IMR-90 (cell line): ENCODE measurements at regions not wholly inside any gene's neighbourhood (a gene's known extent, or its start where the extent isn't known, plus 50 kb on each side); places are given as distances from the start of the nearest gene placed in this dataset.

Experiments
- ATAC-seq: fragments of 200-7000 bp; cut with Tn5 transposase; 2 replicates; pipeline ENCODE4 v1.9.1; 2020; ENCODE audit warnings: low read depth, mild to moderate bottlenecking, moderate library complexity
- BruUV-seq: library from RNA; stranded (reverse); fragments of 400-500 nt; replicated peaks from 2 replicates; lab custom pipeline; 2021; lab: Mats Ljungman, UMichigan
- CTCF ChIA-PET: fragments of 300-600 bp; formaldehyde crosslinking; extraction: SDS; loops from one replicate; lab custom pipeline; 2021; ENCODE audit warnings: antibody characterized with exemption; lab: Yijun Ruan, JAX
- POLR2A ChIA-PET: fragments of 300-600 bp; sonication (Branson Sonifier 250); formaldehyde crosslinking; loops from one replicate; lab custom pipeline; 2022; ENCODE audit warnings: antibody characterized with exemption; ENCODE audit not compliant: unreplicated experiment; lab: Charles Lee
- DNase-seq: peaks from one replicate; pipeline ENCODE4 v3.0.0; 2013
- H2AFZ ChIP-seq: replicated peaks from 2 replicates; pipeline ENCODE3; 2013; ENCODE audit warnings: low read length, mild to moderate bottlenecking; ENCODE audit not compliant: poor library complexity
- H2AK5ac ChIP-seq: 2 replicates; pipeline ENCODE4 v1.6.1; 2013; ENCODE audit warnings: low read depth, low read length, inconsistent platforms
- H2AK9ac ChIP-seq: replicated peaks from 2 replicates; pipeline ENCODE3; 2013; ENCODE audit warnings: mild to moderate bottlenecking, low read depth, low read length, moderate library complexity; ENCODE audit not compliant: poor library complexity
- H2BK120ac ChIP-seq: 2 replicates; pipeline ENCODE4 v1.6.1; 2013; ENCODE audit warnings: low read depth, low read length, inconsistent platforms
- H2BK15ac ChIP-seq: 3 replicates; pipeline ENCODE4 v1.6.1; 2013; ENCODE audit warnings: low read depth, low read length, inconsistent platforms
- H2BK20ac ChIP-seq: 2 replicates; pipeline ENCODE4 v1.6.1; 2013; ENCODE audit warnings: low read depth, mild to moderate bottlenecking, inconsistent platforms, low read length, moderate library complexity
- H2BK5ac ChIP-seq: 2 replicates; pipeline ENCODE4 v1.6.1; 2013; ENCODE audit warnings: mild to moderate bottlenecking, low read depth, low read length, inconsistent platforms; ENCODE audit not compliant: poor library complexity, severe bottlenecking
- H3K14ac ChIP-seq: replicated peaks from 2 replicates; pipeline ENCODE4 v1.6.1; 2013; ENCODE audit warnings: low read depth, low read length, inconsistent platforms
- H3K18ac ChIP-seq: 2 replicates; pipeline ENCODE4 v1.6.1; 2013; ENCODE audit warnings: low read depth, low read length, control low read depth
- H3K23ac ChIP-seq: 2 replicates; pipeline ENCODE4 v1.6.1; 2013; ENCODE audit warnings: low read depth, low read length, inconsistent platforms
- H3K27ac ChIP-seq: 2 replicates; pipeline ENCODE4 v1.5.1; 2013; ENCODE audit warnings: mild to moderate bottlenecking, control low read depth, low read length; ENCODE audit not compliant: insufficient read depth
- H3K27me3 ChIP-seq: 2 replicates; pipeline ENCODE4 v1.6.1; 2013; ENCODE audit warnings: low read length; ENCODE audit not compliant: control insufficient read depth, insufficient read depth
- H3K36me3 ChIP-seq: 2 replicates; pipeline ENCODE4 v1.6.1; 2013; ENCODE audit warnings: low read length, mixed read lengths; ENCODE audit not compliant: control insufficient read depth, insufficient read depth
- H3K4ac ChIP-seq: 2 replicates; pipeline ENCODE4 v1.6.1; 2013; ENCODE audit warnings: low read depth, low read length, inconsistent platforms
- H3K4me1 ChIP-seq: 2 replicates; pipeline ENCODE4 v1.6.1; 2013; ENCODE audit warnings: low read length, mixed read lengths; ENCODE audit not compliant: control insufficient read depth, insufficient read depth
- H3K4me2 ChIP-seq: 2 replicates; pipeline ENCODE4 v1.6.1; 2013; ENCODE audit warnings: low read depth, mild to moderate bottlenecking, control low read depth, low read length, moderate library complexity
- H3K4me3 ChIP-seq: 2 replicates; pipeline ENCODE4 v1.5.1; 2013; ENCODE audit warnings: low read depth, mild to moderate bottlenecking, control low read depth, low read length, moderate library complexity; ENCODE audit not compliant: insufficient read depth
- H3K56ac ChIP-seq: 2 replicates; pipeline ENCODE4 v1.6.1; 2013; ENCODE audit warnings: low read length, inconsistent platforms; ENCODE audit not compliant: insufficient read depth; ENCODE audit errors: extremely low read depth
- H3K79me1 ChIP-seq, 2 experiments: 2 replicates each; pipeline ENCODE4 v1.6.1; 2013; ENCODE audit warnings: low read length in 2 of 2, inconsistent platforms in 1 of 2, low read depth in 1 of 2
- H3K9ac ChIP-seq: 2 replicates; pipeline ENCODE4 v1.6.1; 2013; ENCODE audit warnings: low read depth, low read length, control low read depth
- H3K9me1 ChIP-seq: 2 replicates; pipeline ENCODE4 v1.6.1; 2013; ENCODE audit warnings: low read length, inconsistent platforms; ENCODE audit not compliant: insufficient read depth
- H3K9me3 ChIP-seq: 2 replicates; pipeline ENCODE4 v1.6.1; 2013; ENCODE audit warnings: low read length; ENCODE audit not compliant: control insufficient read depth, insufficient read depth
- H4K20me1 ChIP-seq: 2 replicates; pipeline ENCODE4 v1.6.1; 2013; ENCODE audit warnings: low read length, inconsistent platforms; ENCODE audit not compliant: insufficient read depth
- H4K5ac ChIP-seq: 2 replicates; pipeline ENCODE4 v1.6.1; 2013; ENCODE audit warnings: mild to moderate bottlenecking, low read depth, low read length, control low read depth
- H4K8ac ChIP-seq, 2 experiments: 2 replicates each; pipeline ENCODE4 v1.6.1; 2013; ENCODE audit warnings: low read depth in 2 of 2, low read length in 2 of 2, control low read depth in 1 of 2, inconsistent platforms in 1 of 2
- H4K91ac ChIP-seq: 2 replicates; pipeline ENCODE4 v1.6.1; 2013; ENCODE audit warnings: low read depth, low read length, inconsistent platforms; ENCODE audit not compliant: insufficient read depth
- CHD1 ChIP-seq: IDR thresholded peaks from 2 replicates; pipeline ENCODE4 v1.6.1; 2012; ENCODE audit warnings: low read depth, low read length, improper control_type of control experiment
- MAFK ChIP-seq: IDR thresholded peaks from 2 replicates; pipeline ENCODE4 v1.6.1; 2012; ENCODE audit warnings: low read depth, low read length, improper control_type of control experiment
- NFE2L2 ChIP-seq: fragments of 150-350 bp; IDR thresholded peaks from 2 replicates; pipeline ENCODE4 v1.6.1; 2016; ENCODE audit warnings: low read depth, mild to moderate bottlenecking, low read length
- POLR2A ChIP-seq: IDR thresholded peaks from 2 replicates; pipeline ENCODE4 v1.6.1; 2012; ENCODE audit warnings: mild to moderate bottlenecking, low read depth, low read length
- RAD21 ChIP-seq: IDR thresholded peaks from 2 replicates; pipeline ENCODE4 v1.6.1; 2012; ENCODE audit warnings: low read length, improper control_type of control experiment
- RFX5 ChIP-seq: IDR thresholded peaks from 2 replicates; pipeline ENCODE4 v1.8.0; 2012; ENCODE audit warnings: low read depth, mild to moderate bottlenecking, low read length, moderate library complexity
- dilution Hi-C: fragments of 300-500 bp; cut with HindIII; formaldehyde crosslinking; loops from one replicate; pipeline ENCODE4 v1.14.3; 2018; ENCODE audit warnings: low sequenced_read_pairs; ENCODE audit not compliant: unreplicated experiment
- in situ Hi-C: fragments of 300-500 bp; cut with MboI; formaldehyde crosslinking; loops from 3 replicates; pipeline ENCODE4 v1.14.3; 2019; ENCODE audit warnings: low sequenced_read_pairs, inconsistent platforms, mixed read lengths
- intact Hi-C: fragments of 100-400 bp; cut with micrococcal nuclease; formaldehyde crosslinking; loops from 2 replicates; pipeline ENCODE4 v1.10.0; 2022
- TF ChIP-seq, protein P1 (sequence below): fragments of 150-350 bp; IDR thresholded peaks from 2 replicates; pipeline ENCODE4 v1.6.1; 2017; ENCODE audit warnings: mild to moderate bottlenecking, antibody characterized with exemption, low read length, low read depth

DNA sequence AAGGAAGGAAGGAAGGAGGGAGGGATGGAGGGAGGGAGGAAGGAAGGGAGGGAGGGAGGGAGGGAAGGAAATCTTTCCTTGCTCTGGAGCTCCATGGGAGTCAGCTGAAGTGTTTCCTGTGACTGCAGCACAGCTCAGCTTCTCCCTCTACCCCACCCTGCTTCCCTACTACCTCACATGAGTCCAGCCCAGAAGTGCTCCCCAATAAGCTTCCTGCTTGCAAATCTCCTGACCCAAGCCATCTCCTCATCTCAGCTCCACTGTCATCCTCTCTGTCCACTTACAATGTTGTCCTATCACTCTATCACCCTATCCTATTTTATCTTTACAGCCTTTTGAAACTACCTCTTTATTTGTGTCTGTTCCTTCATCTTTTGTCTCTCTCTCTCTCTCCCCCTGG lies 52.9 kb upstream of the SSBP3 start:
- Histone ChIP-seq H2BK5ac (no peak overlapping the region), H3K18ac (no peak overlapping the region), H4K8ac (no peak overlapping the region), H2AK9ac (no peak overlapping the region), H2BK120ac (no peak overlapping the region), H3K36me3 (no peaks in the 10 kb centered on the region), H3K79me1 (no peaks in the 10 kb centered on the region), H2AFZ (peak overlapping the region; percentile 34), H4K20me1 (no peaks in the 10 kb centered on the region), H3K23ac (no peak overlapping the region), H2BK15ac (no peak overlapping the region), H3K4me3 (no peak overlapping the region), H3K4ac (no peak overlapping the region), H4K5ac (no peak overlapping the region), H3K27ac (no peak overlapping the region), H3K9me1 (no peaks in the 10 kb centered on the region), H3K9ac (no peak overlapping the region), H3K56ac (no peak overlapping the region), H2AK5ac (no peak overlapping the region), H2BK20ac (no peak overlapping the region), H3K4me2 (no peak overlapping the region), H3K9me3 (no peaks in the 10 kb centered on the region), H3K4me1 (no peaks in the 10 kb centered on the region; the same call in 1 of the 2 replicates), H4K91ac (no peak overlapping the region), H3K14ac (no peak overlapping the region), H3K27me3 (peaks cover 16% of the 10 kb centered on the region)
- no peak for DNase-seq
- no TSS peak for BruUV-seq
- ChIA-PET POLR2A (no interaction called here), CTCF (no interaction called here)
- TF ChIP-seq RFX5 (no peak), RAD21 (no peak), MAFK (no peak), POLR2A (no peak), NFE2L2 (no peak), CHD1 (no peak)
- TF ChIP-seq, protein P1, sequence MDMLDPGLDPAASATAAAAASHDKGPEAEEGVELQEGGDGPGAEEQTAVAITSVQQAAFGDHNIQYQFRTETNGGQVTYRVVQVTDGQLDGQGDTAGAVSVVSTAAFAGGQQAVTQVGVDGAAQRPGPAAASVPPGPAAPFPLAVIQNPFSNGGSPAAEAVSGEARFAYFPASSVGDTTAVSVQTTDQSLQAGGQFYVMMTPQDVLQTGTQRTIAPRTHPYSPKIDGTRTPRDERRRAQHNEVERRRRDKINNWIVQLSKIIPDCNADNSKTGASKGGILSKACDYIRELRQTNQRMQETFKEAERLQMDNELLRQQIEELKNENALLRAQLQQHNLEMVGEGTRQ = no peak
- in situ Hi-C loops = no loop called here
- no peak for ATAC-seq
- intact Hi-C loops = no loop called here
- dilution Hi-C loops = no loop called here
